H7 (cell line): ENCODE measurements at regions not wholly inside any gene's neighbourhood (a gene's known extent, or its start where the extent isn't known, plus 50 kb on each side); places are given as distances from the start of the nearest gene placed in this dataset.
"Not testable (repeated sequence)": the region's sequence is repeated elsewhere in the genome, so short reads cannot be mapped to it uniquely, and the experiment has no call there.

Experiments used
- DNase-seq: peaks from one replicate; pipeline ENCODE4 v3.0.0; 2012
- H3K27me3 ChIP-seq: 2 replicates; pipeline ENCODE4 v1.6.0; 2011; ENCODE audit warnings: mild to moderate bottlenecking, low read length; ENCODE audit not compliant: control insufficient read depth, insufficient read depth
- H3K36me3 ChIP-seq: replicated peaks from 2 replicates; pipeline ENCODE4 v1.5.1; 2011; ENCODE audit warnings: low read length; ENCODE audit not compliant: control insufficient read depth, insufficient read depth
- H3K4me3 ChIP-seq: 2 replicates; pipeline ENCODE4 v1.5.1; 2011; ENCODE audit warnings: low read depth, mild to moderate bottlenecking, control low read depth, low read length, moderate library complexity; ENCODE audit not compliant: insufficient read depth

GRCh38 chr5:57041570-57041969 lies 89.6 kb upstream of the MIER3 start:
- no peaks in the 10 kb centered on the region for H3K27me3 ChIP-seq
- H3K4me3 ChIP-seq = no peak overlapping the region
- DNase-seq = no peak
- no peaks in the 10 kb centered on the region for H3K36me3 ChIP-seq

- no peak for DNase-seq
- no peaks in the 10 kb centered on the region for H3K36me3 ChIP-seq
- H3K4me3 ChIP-seq = no peak overlapping the region
- H3K27me3 ChIP-seq = no peaks in the 10 kb centered on the region
Measured at GRCh38 chr5:57042524-57042931, 90.6 kb upstream of the MIER3 start.

GRCh38 chr5:57054135-57054534 lies 102.2 kb upstream of the MIER3 start:
- no peak for DNase-seq
- Histone ChIP-seq H3K27me3 (no peaks in the 10 kb centered on the region), H3K36me3 (no peaks in the 10 kb centered on the region), H3K4me3 (no peak overlapping the region)

GRCh38 chr5:57054671-57055070 lies 102.7 kb upstream of the MIER3 start:
- DNase-seq = no peak
- H3K4me3 ChIP-seq = no peak overlapping the region

GRCh38 chr5:57055731-57056130 lies 103.8 kb upstream of the MIER3 start:
- Histone ChIP-seq H3K27me3 (no peaks in the 10 kb centered on the region), H3K4me3 (no peak overlapping the region), H3K36me3 (no peaks in the 10 kb centered on the region)
- no peak for DNase-seq

More at GRCh38 chr5:57054671-57055070, 102.7 kb upstream of the MIER3 start:
- H3K27me3 ChIP-seq = no peaks in the 10 kb centered on the region
- H3K36me3 ChIP-seq = no peaks in the 10 kb centered on the region

- no peak for DNase-seq
- Histone ChIP-seq H3K4me3 (no peak overlapping the region), H3K27me3 (no peaks in the 10 kb centered on the region), H3K36me3 (no peaks in the 10 kb centered on the region)
Measured at GRCh38 chr5:57063773-57064172, 110.1 kb upstream of the GPBP1 start.

- H3K27me3 ChIP-seq = no peaks in the 10 kb centered on the region
- no peaks in the 10 kb centered on the region for H3K36me3 ChIP-seq
- H3K4me3 ChIP-seq = no peak overlapping the region
- DNase-seq = no peak
Measured at GRCh38 chr5:57066924-57067596, 106.8 kb upstream of the GPBP1 start.

- DNase-seq = no peak
Measured at GRCh38 chr5:57067597-57067924, 106.3 kb upstream of the GPBP1 start.

GRCh38 chr5:57069115-57069835 lies 104.6 kb upstream of the GPBP1 start:
- DNase-seq = no peak
- Histone ChIP-seq H3K4me3 (no peak overlapping the region), H3K27me3 (no peaks in the 10 kb centered on the region), H3K36me3 (no peaks in the 10 kb centered on the region)

More at GRCh38 chr5:57067597-57067924, 106.3 kb upstream of the GPBP1 start:
- Histone ChIP-seq H3K36me3 (no peaks in the 10 kb centered on the region), H3K27me3 (no peaks in the 10 kb centered on the region), H3K4me3 (no peak overlapping the region)

- DNase-seq = peak; percentile 33
- Histone ChIP-seq H3K36me3 (no peaks in the 10 kb centered on the region), H3K27me3 (no peaks in the 10 kb centered on the region), H3K4me3 (no peak overlapping the region)
Measured at GRCh38 chr5:57072218-57072892, 101.5 kb upstream of the GPBP1 start.

- no peaks in the 10 kb centered on the region for H3K36me3 ChIP-seq
- no peak overlapping the region for H3K4me3 ChIP-seq
- peak; percentile 24 for DNase-seq
- H3K27me3 ChIP-seq = no peaks in the 10 kb centered on the region
Measured at GRCh38 chr5:57082441-57083067, 91.3 kb upstream of the GPBP1 start.

GRCh38 chr5:57085306-57086081 lies 88.4 kb upstream of the GPBP1 start:
- Histone ChIP-seq H3K36me3 (no peaks in the 10 kb centered on the region), H3K27me3 (no peaks in the 10 kb centered on the region), H3K4me3 (no peak overlapping the region)
- DNase-seq = no peak

GRCh38 chr5:57087947-57088346 lies 85.9 kb upstream of the GPBP1 start:
- DNase-seq, H3K27me3 ChIP-seq, H3K4me3 ChIP-seq, H3K36me3 ChIP-seq: not testable (repeated sequence)
